Glutamatergic neuron (in vitro differentiated cells): ENCODE measurements at regions not wholly inside any gene's neighbourhood (a gene's known extent, or its start where the extent isn't known, plus 50 kb on each side); places are given as distances from the start of the nearest gene placed in this dataset.

ENCODE experiments used
- DNase-seq: peaks from one replicate; pipeline ENCODE4 v3.0.0; 2022
- H3K27ac Mint-ChIP-seq: one replicate; pipeline ENCODE4 v1.8.0; 2020; ENCODE audit warnings: mild to moderate bottlenecking, mixed read lengths, inconsistent platforms; ENCODE audit not compliant: unreplicated experiment
- H3K27me3 Mint-ChIP-seq: one replicate; pipeline ENCODE4 v1.8.0; 2020; ENCODE audit warnings: mild to moderate bottlenecking, moderate library complexity, mixed read lengths, inconsistent platforms; ENCODE audit not compliant: unreplicated experiment
- H3K36me3 Mint-ChIP-seq: one replicate; pipeline ENCODE4 v1.8.0; 2020; ENCODE audit warnings: mild to moderate bottlenecking, mixed read lengths, inconsistent platforms; ENCODE audit not compliant: unreplicated experiment
- H3K4me1 Mint-ChIP-seq: one replicate; pipeline ENCODE4 v1.8.0; 2020; ENCODE audit warnings: mild to moderate bottlenecking, low read depth, mixed read lengths, inconsistent platforms; ENCODE audit not compliant: unreplicated experiment
- H3K4me3 Mint-ChIP-seq: one replicate; pipeline ENCODE4 v1.8.0; 2020; ENCODE audit warnings: mild to moderate bottlenecking, mixed read lengths, inconsistent platforms; ENCODE audit not compliant: unreplicated experiment
- H3K9me3 Mint-ChIP-seq: one replicate; pipeline ENCODE4 v1.8.0; 2020; ENCODE audit warnings: mild to moderate bottlenecking, moderate library complexity, mixed read lengths, inconsistent platforms; ENCODE audit not compliant: unreplicated experiment
- TF ChIP-seq, protein P1 (sequence below): fragments of 200-600 bp; sonication (generic); IDR thresholded peaks from one replicate; pipeline ENCODE4 v1.5.0; 2021; ENCODE audit not compliant: partially characterized antibody, unreplicated experiment

DNA sequence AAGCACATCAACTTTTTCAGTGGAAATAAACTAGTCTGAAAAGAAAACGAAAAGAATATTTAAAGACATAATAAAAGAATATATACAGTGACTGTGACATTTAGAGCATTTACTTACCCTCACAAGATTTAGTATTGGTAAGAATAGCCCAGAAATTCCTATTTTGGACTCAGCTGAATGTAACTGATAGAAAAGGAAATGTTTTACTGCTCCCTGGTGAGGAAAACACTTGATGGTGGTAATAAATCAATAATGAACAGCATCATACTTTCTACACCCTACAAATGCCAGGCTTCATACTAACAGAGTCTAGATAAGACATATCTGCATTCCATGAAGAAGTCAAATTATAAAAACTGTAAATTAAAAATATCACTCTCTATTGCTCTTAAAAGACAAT lies 753.5 kb upstream of the PCDH10 start:
- Mint-ChIP-seq H3K27ac (no peak overlapping the region), H3K36me3 (no peaks in the 10 kb centered on the region), H3K4me1 (no peaks in the 10 kb centered on the region), H3K27me3 (no peaks in the 10 kb centered on the region), H3K9me3 (no peaks in the 10 kb centered on the region), H3K4me3 (no peak overlapping the region)
- TF ChIP-seq, protein P1, sequence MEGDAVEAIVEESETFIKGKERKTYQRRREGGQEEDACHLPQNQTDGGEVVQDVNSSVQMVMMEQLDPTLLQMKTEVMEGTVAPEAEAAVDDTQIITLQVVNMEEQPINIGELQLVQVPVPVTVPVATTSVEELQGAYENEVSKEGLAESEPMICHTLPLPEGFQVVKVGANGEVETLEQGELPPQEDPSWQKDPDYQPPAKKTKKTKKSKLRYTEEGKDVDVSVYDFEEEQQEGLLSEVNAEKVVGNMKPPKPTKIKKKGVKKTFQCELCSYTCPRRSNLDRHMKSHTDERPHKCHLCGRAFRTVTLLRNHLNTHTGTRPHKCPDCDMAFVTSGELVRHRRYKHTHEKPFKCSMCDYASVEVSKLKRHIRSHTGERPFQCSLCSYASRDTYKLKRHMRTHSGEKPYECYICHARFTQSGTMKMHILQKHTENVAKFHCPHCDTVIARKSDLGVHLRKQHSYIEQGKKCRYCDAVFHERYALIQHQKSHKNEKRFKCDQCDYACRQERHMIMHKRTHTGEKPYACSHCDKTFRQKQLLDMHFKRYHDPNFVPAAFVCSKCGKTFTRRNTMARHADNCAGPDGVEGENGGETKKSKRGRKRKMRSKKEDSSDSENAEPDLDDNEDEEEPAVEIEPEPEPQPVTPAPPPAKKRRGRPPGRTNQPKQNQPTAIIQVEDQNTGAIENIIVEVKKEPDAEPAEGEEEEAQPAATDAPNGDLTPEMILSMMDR, result no peak
- no peak for DNase-seq

DNA sequence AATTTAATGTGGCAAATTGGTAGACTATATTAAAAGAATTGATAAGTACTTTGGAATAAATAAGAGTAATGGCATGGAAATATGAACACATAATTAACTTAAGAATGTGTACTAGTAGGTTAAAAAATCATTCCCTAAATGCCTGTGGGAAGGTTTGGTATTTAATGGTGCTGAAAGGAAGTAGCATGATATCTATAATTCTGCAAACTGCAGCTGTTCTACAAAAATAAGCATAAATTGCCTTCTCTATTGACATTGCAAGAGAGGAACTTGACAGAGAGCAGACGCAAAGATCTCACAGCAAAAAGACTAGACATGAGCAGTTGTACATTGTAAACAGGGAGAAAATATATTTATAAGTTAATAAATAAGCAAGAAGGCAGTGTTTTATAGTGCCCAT lies 752.5 kb upstream of the PCDH10 start:
- Mint-ChIP-seq H3K27me3 (no peaks in the 10 kb centered on the region), H3K9me3 (no peaks in the 10 kb centered on the region), H3K4me1 (no peaks in the 10 kb centered on the region), H3K27ac (no peak overlapping the region), H3K36me3 (no peaks in the 10 kb centered on the region), H3K4me3 (no peak overlapping the region)
- no peak for DNase-seq
- TF ChIP-seq, protein P1, result no peak

- H3K9me3 Mint-ChIP-seq, result no peaks in the 10 kb centered on the region
- no peaks in the 10 kb centered on the region for H3K4me1 Mint-ChIP-seq
- no peak overlapping the region for H3K4me3 Mint-ChIP-seq
- DNase-seq, result no peak
- H3K27ac Mint-ChIP-seq, result no peak overlapping the region
- H3K27me3 Mint-ChIP-seq, result no peaks in the 10 kb centered on the region
- no peaks in the 10 kb centered on the region for H3K36me3 Mint-ChIP-seq
- TF ChIP-seq, protein P1, result no peak
Measured at GRCh38 chr4:132417220-132417619, 731.9 kb upstream of the PCDH10 start.

DNA sequence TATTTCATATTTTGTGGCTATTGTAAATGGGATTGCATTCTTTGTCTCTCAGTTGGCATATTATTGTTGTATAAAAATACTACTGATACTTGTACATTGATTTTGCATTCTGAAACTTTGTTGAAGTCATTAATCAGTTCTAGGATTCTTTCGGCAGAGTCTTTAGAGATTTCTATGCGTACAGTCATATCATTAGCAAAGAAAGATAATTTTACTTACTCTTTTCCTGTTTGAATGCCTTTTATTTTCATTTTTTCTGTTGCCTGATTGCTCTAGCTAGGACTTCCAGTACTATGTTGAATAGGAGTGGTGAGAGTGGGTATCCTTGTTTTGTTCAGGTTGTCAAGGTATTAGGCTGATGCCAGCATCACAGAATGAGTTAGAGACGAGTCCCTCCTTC lies 722.0 kb upstream of the PCDH10 start:
- TF ChIP-seq, protein P1, result no peak
- Mint-ChIP-seq H3K27me3 (no peaks in the 10 kb centered on the region), H3K27ac (no peak overlapping the region), H3K36me3 (no peaks in the 10 kb centered on the region), H3K9me3 (no peaks in the 10 kb centered on the region), H3K4me1 (no peaks in the 10 kb centered on the region), H3K4me3 (no peak overlapping the region)
- no peak for DNase-seq

DNA sequence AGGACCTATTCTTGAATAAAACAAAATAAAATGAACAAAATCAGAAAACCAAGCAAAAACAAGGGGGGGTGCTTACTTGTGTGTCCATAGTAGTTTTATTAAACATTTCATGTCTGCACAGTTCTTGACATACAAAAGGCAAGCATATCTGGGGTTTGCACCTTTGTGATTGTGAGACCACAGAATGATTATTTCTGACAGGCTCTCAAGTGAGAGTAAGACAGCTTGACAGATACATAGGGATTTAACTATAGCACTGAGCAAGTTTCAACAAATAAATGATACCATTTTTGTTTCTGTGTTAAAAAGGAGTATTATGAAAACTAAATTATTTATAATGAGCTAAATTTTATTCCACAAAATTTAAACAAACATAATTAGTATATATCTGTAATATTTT lies 712.0 kb upstream of the PCDH10 start:
- TF ChIP-seq, protein P1, result no peak
- Mint-ChIP-seq H3K27ac (no peak overlapping the region), H3K27me3 (no peaks in the 10 kb centered on the region), H3K4me3 (no peak overlapping the region), H3K36me3 (no peaks in the 10 kb centered on the region), H3K9me3 (no peaks in the 10 kb centered on the region), H3K4me1 (no peaks in the 10 kb centered on the region)
- no peak for DNase-seq
